HepG2 (cell line): ENCODE measurements at regions not wholly inside any gene's neighbourhood (a gene's known extent, or its start where the extent isn't known, plus 50 kb on each side); places are given as distances from the start of the nearest gene placed in this dataset.

Experiments used
- ARNT ChIP-seq: fragments of 450-650 bp; IDR thresholded peaks from 2 replicates; pipeline ENCODE4 v1.6.1; 2017
- ATF2 ChIP-seq: sonication (generic); formaldehyde crosslinking; IDR thresholded peaks from 2 replicates; pipeline ENCODE4 v1.4.0; 2020; ENCODE audit warnings: missing genetic modification reagents
- POLR2A ChIP-seq, 2 experiments: IDR thresholded peaks; 2 replicates each; pipeline ENCODE4 v1.6.1; 2011; ENCODE audit warnings: low read depth in 2 of 2, low read length in 2 of 2, mild to moderate bottlenecking in 1 of 2, moderate library complexity in 1 of 2; ENCODE audit not compliant: insufficient read depth in 1 of 2
- RBM22 ChIP-seq: fragments of 200-400 bp; formaldehyde crosslinking; optimal IDR thresholded peaks from 2 replicates; pipeline ENCODE3; 2017; ENCODE audit warnings: mild to moderate bottlenecking, low read length, moderate library complexity
- ZC3H4 ChIP-seq: sonication (generic); formaldehyde crosslinking; IDR thresholded peaks from 2 replicates; pipeline ENCODE4 v1.4.0; 2020; ENCODE audit warnings: missing genetic modification reagents, borderline replicate concordance
- ZNF253 ChIP-seq: sonication (generic); formaldehyde crosslinking; IDR thresholded peaks from 2 replicates; pipeline ENCODE4 v1.8.0; 2022; ENCODE audit warnings: mild to moderate bottlenecking, missing genetic modification reagents, borderline replicate concordance
- TF ChIP-seq, protein P1 (sequence below), 2 experiments: IDR thresholded peaks; 2 replicates each; pipeline ENCODE4 v1.6.1; 2011 to 2012; ENCODE audit warnings: low read length in 2 of 2, borderline replicate concordance in 1 of 2, low read depth in 1 of 2, mild to moderate bottlenecking in 1 of 2, moderate library complexity in 1 of 2
- TF ChIP-seq, protein P2 (sequence below): sonication (generic); formaldehyde crosslinking; IDR thresholded peaks from 2 replicates; pipeline ENCODE4 v1.4.0; 2020; ENCODE audit warnings: missing genetic modification reagents

DNA sequence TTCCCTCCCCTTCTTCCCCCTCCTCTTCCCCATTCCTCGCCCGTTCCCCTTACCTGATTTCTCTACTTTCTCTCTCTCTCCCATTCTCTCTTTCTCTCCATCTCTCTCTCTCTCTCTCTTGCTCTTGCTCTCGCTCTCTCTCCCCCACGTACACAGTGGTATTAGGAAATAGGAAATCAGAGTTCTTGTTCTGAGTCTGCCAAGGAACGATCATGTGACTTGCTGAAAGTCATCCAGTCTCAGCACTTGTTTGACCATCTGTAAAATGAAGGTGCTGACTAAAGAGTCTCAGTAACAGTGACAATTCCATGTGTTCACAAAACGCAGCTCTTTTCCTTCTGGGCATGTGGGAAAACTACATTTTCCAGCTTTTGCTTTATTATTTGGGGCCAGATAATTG lies 445.0 kb upstream of the TGFBR2 start:
- TF ChIP-seq ZNF253, result no peak
- TF ChIP-seq POLR2A (IDR thresholded peaks at IDR 0.05; ENCODE audit: insufficient read depth in 1 of 2, low read depth in 2 of 2, low read length in 2 of 2), result no peak
- no peak for TF ChIP-seq RBM22
- TF ChIP-seq, protein P1, sequence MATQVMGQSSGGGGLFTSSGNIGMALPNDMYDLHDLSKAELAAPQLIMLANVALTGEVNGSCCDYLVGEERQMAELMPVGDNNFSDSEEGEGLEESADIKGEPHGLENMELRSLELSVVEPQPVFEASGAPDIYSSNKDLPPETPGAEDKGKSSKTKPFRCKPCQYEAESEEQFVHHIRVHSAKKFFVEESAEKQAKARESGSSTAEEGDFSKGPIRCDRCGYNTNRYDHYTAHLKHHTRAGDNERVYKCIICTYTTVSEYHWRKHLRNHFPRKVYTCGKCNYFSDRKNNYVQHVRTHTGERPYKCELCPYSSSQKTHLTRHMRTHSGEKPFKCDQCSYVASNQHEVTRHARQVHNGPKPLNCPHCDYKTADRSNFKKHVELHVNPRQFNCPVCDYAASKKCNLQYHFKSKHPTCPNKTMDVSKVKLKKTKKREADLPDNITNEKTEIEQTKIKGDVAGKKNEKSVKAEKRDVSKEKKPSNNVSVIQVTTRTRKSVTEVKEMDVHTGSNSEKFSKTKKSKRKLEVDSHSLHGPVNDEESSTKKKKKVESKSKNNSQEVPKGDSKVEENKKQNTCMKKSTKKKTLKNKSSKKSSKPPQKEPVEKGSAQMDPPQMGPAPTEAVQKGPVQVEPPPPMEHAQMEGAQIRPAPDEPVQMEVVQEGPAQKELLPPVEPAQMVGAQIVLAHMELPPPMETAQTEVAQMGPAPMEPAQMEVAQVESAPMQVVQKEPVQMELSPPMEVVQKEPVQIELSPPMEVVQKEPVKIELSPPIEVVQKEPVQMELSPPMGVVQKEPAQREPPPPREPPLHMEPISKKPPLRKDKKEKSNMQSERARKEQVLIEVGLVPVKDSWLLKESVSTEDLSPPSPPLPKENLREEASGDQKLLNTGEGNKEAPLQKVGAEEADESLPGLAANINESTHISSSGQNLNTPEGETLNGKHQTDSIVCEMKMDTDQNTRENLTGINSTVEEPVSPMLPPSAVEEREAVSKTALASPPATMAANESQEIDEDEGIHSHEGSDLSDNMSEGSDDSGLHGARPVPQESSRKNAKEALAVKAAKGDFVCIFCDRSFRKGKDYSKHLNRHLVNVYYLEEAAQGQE (IDR thresholded peaks at IDR 0.05; ENCODE audit: borderline replicate concordance in 1 of 2, low read depth in 1 of 2, low read length in 2 of 2), result no peak
- TF ChIP-seq ARNT, result no peak
- TF ChIP-seq, protein P2, sequence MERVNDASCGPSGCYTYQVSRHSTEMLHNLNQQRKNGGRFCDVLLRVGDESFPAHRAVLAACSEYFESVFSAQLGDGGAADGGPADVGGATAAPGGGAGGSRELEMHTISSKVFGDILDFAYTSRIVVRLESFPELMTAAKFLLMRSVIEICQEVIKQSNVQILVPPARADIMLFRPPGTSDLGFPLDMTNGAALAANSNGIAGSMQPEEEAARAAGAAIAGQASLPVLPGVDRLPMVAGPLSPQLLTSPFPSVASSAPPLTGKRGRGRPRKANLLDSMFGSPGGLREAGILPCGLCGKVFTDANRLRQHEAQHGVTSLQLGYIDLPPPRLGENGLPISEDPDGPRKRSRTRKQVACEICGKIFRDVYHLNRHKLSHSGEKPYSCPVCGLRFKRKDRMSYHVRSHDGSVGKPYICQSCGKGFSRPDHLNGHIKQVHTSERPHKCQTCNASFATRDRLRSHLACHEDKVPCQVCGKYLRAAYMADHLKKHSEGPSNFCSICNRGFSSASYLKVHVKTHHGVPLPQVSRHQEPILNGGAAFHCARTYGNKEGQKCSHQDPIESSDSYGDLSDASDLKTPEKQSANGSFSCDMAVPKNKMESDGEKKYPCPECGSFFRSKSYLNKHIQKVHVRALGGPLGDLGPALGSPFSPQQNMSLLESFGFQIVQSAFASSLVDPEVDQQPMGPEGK (CRISPR knock-in tag), result no peak
- no peak for TF ChIP-seq ZC3H4 (CRISPR knock-in tag)
- TF ChIP-seq ATF2 (CRISPR knock-in tag), result no peak
